K562 (cell line): ENCODE measurements at regions not wholly inside any gene's neighbourhood (a gene's known extent, or its start where the extent isn't known, plus 50 kb on each side); places are given as distances from the start of the nearest gene placed in this dataset.
A peak's percentile ranks its signal among the peaks of the same experiment; 100 is the strongest.

Source experiments
- CREB1 ChIP-seq, 2 experiments: sonication (generic) in 1 of 2; formaldehyde crosslinking in 1 of 2; IDR thresholded peaks; 2 replicates each; pipeline versions ENCODE4 v1.6.1 to v1.8.0; 2012 to 2022; ENCODE audit warnings: inconsistent platforms in 1 of 2, mild to moderate bottlenecking in 1 of 2, missing genetic modification reagents in 1 of 2, moderate library complexity in 1 of 2
- FOS ChIP-seq: IDR thresholded peaks from 3 replicates; pipeline ENCODE4 v1.6.1; 2011; ENCODE audit not compliant: insufficient read length; ENCODE audit errors: extremely low read depth
- HNRNPL ChIP-seq: fragments of 200-400 bp; formaldehyde crosslinking; IDR thresholded peaks from 2 replicates; pipeline ENCODE4 v1.6.1; 2017; ENCODE audit warnings: low read depth, mild to moderate bottlenecking, low read length
- ILF3 ChIP-seq: fragments of 450-650 bp; IDR thresholded peaks from 2 replicates; pipeline ENCODE4 v1.6.1; 2018; ENCODE audit warnings: antibody characterized with exemption, mild to moderate bottlenecking, moderate library complexity, borderline replicate concordance
- ILK ChIP-seq: fragments of 450-650 bp; IDR thresholded peaks from 2 replicates; pipeline ENCODE4 v1.6.1; 2016; ENCODE audit warnings: missing genetic modification characterization, low read depth, mild to moderate bottlenecking, missing compliant biosample characterization, moderate library complexity, borderline replicate concordance
- NCOR1 ChIP-seq: fragments of 450-650 bp; IDR thresholded peaks from 2 replicates; pipeline ENCODE4 v1.6.1; 2016; ENCODE audit warnings: mild to moderate bottlenecking, moderate library complexity
- NFATC3 ChIP-seq: fragments of 450-650 bp; IDR thresholded peaks from 2 replicates; pipeline ENCODE4 v1.6.1; 2017; ENCODE audit warnings: mild to moderate bottlenecking
- PCBP2 ChIP-seq: fragments of 200-400 bp; formaldehyde crosslinking; IDR thresholded peaks from 2 replicates; pipeline ENCODE4 v1.6.1; 2018; ENCODE audit warnings: low read length, low read depth, mild to moderate bottlenecking, moderate library complexity; ENCODE audit not compliant: poor library complexity, severe bottlenecking
- RBBP5 ChIP-seq: fragments of 200-600 bp; sonication (generic); IDR thresholded peaks from 2 replicates; pipeline ENCODE4 v1.6.1; 2012; ENCODE audit warnings: borderline replicate concordance, mild to moderate bottlenecking, low read length, control low read depth, inconsistent platforms; ENCODE audit not compliant: insufficient read depth, poor library complexity, severe bottlenecking
- RBM17 ChIP-seq: fragments of 200-400 bp; formaldehyde crosslinking; IDR thresholded peaks from 2 replicates; pipeline ENCODE4 v1.6.1; 2017; ENCODE audit warnings: low read depth, mild to moderate bottlenecking, low read length, borderline replicate concordance
- SUPT5H ChIP-seq: fragments of 450-650 bp; IDR thresholded peaks from 2 replicates; pipeline ENCODE4 v1.6.1; 2016
- TCFL5 ChIP-seq: fragments of 250-450 bp; sonication (Bioruptor Pico); conservative IDR thresholded peaks from 2 replicates; pipeline ENCODE4 v1.6.1; 2021; ENCODE audit warnings: mild to moderate bottlenecking, moderate library complexity, matching md5 sums
- ZNF347 ChIP-seq: fragments of 450-650 bp; formaldehyde crosslinking; IDR thresholded peaks from 2 replicates; pipeline ENCODE4 v1.4.0; 2020; ENCODE audit warnings: low read depth, mild to moderate bottlenecking, moderate library complexity
- ZNF830 ChIP-seq: fragments of 250-450 bp; sonication (Bioruptor Pico); IDR thresholded peaks from 2 replicates; pipeline ENCODE4 v1.5.0; 2021; ENCODE audit warnings: mild to moderate bottlenecking
- TF ChIP-seq, protein P1 (sequence below): fragments of 250-450 bp; sonication (Bioruptor Pico); IDR thresholded peaks from 2 replicates; pipeline ENCODE4 v1.8.0; 2021; ENCODE audit warnings: moderate library complexity, mild to moderate bottlenecking, inconsistent platforms
- TF ChIP-seq, protein P2 (sequence below): fragments of 200-600 bp; sonication (generic); IDR thresholded peaks from one replicate; pipeline ENCODE4 v1.6.1; 2012; ENCODE audit warnings: mild to moderate bottlenecking, low read depth, low read length, inconsistent platforms

DNA sequence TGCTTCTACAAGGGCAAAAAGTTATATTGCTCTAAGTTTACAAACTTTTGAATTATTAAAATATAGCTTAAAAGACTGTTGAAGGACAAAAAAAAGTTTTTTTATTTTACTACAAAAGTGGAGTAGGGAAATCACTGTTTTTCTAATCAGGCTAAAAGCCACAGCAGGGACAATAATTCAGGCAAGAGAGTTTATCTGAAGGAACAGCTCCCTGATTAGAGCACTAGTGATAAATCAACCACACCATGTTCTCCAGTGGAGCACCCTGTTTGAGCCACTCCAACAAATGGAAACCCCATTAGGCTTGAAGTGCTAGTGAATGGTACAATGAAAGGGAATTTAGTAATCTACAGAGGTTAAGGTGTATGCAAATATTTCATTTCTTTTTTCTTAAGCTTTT lies 357.1 kb downstream of the SEMA3D start (continued):
- TF ChIP-seq, protein P1, sequence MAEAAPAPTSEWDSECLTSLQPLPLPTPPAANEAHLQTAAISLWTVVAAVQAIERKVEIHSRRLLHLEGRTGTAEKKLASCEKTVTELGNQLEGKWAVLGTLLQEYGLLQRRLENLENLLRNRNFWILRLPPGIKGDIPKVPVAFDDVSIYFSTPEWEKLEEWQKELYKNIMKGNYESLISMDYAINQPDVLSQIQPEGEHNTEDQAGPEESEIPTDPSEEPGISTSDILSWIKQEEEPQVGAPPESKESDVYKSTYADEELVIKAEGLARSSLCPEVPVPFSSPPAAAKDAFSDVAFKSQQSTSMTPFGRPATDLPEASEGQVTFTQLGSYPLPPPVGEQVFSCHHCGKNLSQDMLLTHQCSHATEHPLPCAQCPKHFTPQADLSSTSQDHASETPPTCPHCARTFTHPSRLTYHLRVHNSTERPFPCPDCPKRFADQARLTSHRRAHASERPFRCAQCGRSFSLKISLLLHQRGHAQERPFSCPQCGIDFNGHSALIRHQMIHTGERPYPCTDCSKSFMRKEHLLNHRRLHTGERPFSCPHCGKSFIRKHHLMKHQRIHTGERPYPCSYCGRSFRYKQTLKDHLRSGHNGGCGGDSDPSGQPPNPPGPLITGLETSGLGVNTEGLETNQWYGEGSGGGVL, result no peak
- TF ChIP-seq ZNF830 (CRISPR knock-in tag) (no peak), TCFL5 (CRISPR knock-in tag) (no peak), RBBP5 (no peak), CREB1 (IDR thresholded peaks at IDR 0.05) (no peak), CREB1 (CRISPR knock-in tag; IDR thresholded peaks at IDR 0.05) (no peak), NFATC3 (no peak), ZNF347 (CRISPR knock-in tag) (no peak), FOS (no peak), NCOR1 (peak; percentile 63), ILK (tag) (no peak), SUPT5H (no peak), RBM17 (no peak), ILF3 (no peak), HNRNPL (no peak), PCBP2 (no peak)
- TF ChIP-seq, protein P2, sequence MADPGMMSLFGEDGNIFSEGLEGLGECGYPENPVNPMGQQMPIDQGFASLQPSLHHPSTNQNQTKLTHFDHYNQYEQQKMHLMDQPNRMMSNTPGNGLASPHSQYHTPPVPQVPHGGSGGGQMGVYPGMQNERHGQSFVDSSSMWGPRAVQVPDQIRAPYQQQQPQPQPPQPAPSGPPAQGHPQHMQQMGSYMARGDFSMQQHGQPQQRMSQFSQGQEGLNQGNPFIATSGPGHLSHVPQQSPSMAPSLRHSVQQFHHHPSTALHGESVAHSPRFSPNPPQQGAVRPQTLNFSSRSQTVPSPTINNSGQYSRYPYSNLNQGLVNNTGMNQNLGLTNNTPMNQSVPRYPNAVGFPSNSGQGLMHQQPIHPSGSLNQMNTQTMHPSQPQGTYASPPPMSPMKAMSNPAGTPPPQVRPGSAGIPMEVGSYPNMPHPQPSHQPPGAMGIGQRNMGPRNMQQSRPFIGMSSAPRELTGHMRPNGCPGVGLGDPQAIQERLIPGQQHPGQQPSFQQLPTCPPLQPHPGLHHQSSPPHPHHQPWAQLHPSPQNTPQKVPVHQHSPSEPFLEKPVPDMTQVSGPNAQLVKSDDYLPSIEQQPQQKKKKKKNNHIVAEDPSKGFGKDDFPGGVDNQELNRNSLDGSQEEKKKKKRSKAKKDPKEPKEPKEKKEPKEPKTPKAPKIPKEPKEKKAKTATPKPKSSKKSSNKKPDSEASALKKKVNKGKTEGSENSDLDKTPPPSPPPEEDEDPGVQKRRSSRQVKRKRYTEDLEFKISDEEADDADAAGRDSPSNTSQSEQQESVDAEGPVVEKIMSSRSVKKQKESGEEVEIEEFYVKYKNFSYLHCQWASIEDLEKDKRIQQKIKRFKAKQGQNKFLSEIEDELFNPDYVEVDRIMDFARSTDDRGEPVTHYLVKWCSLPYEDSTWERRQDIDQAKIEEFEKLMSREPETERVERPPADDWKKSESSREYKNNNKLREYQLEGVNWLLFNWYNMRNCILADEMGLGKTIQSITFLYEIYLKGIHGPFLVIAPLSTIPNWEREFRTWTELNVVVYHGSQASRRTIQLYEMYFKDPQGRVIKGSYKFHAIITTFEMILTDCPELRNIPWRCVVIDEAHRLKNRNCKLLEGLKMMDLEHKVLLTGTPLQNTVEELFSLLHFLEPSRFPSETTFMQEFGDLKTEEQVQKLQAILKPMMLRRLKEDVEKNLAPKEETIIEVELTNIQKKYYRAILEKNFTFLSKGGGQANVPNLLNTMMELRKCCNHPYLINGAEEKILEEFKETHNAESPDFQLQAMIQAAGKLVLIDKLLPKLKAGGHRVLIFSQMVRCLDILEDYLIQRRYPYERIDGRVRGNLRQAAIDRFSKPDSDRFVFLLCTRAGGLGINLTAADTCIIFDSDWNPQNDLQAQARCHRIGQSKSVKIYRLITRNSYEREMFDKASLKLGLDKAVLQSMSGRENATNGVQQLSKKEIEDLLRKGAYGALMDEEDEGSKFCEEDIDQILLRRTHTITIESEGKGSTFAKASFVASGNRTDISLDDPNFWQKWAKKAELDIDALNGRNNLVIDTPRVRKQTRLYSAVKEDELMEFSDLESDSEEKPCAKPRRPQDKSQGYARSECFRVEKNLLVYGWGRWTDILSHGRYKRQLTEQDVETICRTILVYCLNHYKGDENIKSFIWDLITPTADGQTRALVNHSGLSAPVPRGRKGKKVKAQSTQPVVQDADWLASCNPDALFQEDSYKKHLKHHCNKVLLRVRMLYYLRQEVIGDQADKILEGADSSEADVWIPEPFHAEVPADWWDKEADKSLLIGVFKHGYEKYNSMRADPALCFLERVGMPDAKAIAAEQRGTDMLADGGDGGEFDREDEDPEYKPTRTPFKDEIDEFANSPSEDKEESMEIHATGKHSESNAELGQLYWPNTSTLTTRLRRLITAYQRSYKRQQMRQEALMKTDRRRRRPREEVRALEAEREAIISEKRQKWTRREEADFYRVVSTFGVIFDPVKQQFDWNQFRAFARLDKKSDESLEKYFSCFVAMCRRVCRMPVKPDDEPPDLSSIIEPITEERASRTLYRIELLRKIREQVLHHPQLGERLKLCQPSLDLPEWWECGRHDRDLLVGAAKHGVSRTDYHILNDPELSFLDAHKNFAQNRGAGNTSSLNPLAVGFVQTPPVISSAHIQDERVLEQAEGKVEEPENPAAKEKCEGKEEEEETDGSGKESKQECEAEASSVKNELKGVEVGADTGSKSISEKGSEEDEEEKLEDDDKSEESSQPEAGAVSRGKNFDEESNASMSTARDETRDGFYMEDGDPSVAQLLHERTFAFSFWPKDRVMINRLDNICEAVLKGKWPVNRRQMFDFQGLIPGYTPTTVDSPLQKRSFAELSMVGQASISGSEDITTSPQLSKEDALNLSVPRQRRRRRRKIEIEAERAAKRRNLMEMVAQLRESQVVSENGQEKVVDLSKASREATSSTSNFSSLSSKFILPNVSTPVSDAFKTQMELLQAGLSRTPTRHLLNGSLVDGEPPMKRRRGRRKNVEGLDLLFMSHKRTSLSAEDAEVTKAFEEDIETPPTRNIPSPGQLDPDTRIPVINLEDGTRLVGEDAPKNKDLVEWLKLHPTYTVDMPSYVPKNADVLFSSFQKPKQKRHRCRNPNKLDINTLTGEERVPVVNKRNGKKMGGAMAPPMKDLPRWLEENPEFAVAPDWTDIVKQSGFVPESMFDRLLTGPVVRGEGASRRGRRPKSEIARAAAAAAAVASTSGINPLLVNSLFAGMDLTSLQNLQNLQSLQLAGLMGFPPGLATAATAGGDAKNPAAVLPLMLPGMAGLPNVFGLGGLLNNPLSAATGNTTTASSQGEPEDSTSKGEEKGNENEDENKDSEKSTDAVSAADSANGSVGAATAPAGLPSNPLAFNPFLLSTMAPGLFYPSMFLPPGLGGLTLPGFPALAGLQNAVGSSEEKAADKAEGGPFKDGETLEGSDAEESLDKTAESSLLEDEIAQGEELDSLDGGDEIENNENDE, result no peak
